HepG2 (cell line): ENCODE measurements at regions not wholly inside any gene's neighbourhood (a gene's known extent, or its start where the extent isn't known, plus 50 kb on each side); places are given as distances from the start of the nearest gene placed in this dataset.

Source experiments
- ATAC-seq: fragments of 200-7000 bp; cut with Tn5 transposase; 3 replicates; pipeline ENCODE4 v1.9.1; 2020; ENCODE audit warnings: mild to moderate bottlenecking, moderate library complexity
- BruUV-seq: library from RNA; stranded (reverse); fragments of 400-500 nt; replicated peaks from 2 replicates; lab custom pipeline; 2021; lab: Mats Ljungman, UMichigan
- CTCF ChIA-PET: fragments of 300-600 bp; formaldehyde crosslinking; extraction: SDS; loops from one replicate; lab custom pipeline; 2021; ENCODE audit warnings: low total read pairs, inconsistent platforms, low intra/inter-chr PET ratio; lab: Yijun Ruan, JAX
- POLR2A ChIA-PET: fragments of 350-600 bp; sonication (Branson Sonifier 250); formaldehyde crosslinking; loops from one replicate; lab custom pipeline; 2020; ENCODE audit warnings: antibody characterized with exemption, inconsistent platforms; lab: Yijun Ruan, JAX
- DNase-seq: peaks from one replicate; pipeline ENCODE4 v3.0.0-alpha.2; 2015; ENCODE audit warnings: low spot score
- FAIRE-seq: peaks from 3 replicates; lab custom pipeline; 2011; peaks lifted over from hg19 to GRCh38; lab: Jason Lieb, UNC
- H2AFZ ChIP-seq: one replicate; pipeline ENCODE4 v1.6.1; 2011; ENCODE audit warnings: low read length, inconsistent platforms
- H3K27ac ChIP-seq: fragments of 300-600 bp; 3 replicates; pipeline ENCODE4 v1.8.0; 2011; ENCODE audit warnings: mixed run types, mild to moderate bottlenecking, mixed read lengths, low read length, inconsistent platforms; ENCODE audit not compliant: insufficient read depth; ENCODE audit errors: extremely low read length
- H3K27me3 ChIP-seq, 2 experiments: fragments of 200-600 bp in 1 of 2; 2 replicates in 1 of 2; 3 replicates in 1 of 2; pipeline versions ENCODE4 v1.6.0 to v1.8.0; 2011; ENCODE audit warnings: low read length in 2 of 2, mild to moderate bottlenecking in 2 of 2, moderate library complexity in 2 of 2, inconsistent platforms in 1 of 2; ENCODE audit not compliant: insufficient read depth in 2 of 2, control insufficient read depth in 1 of 2
- H3K36me3 ChIP-seq, 2 experiments: fragments of 200-600 bp in 1 of 2; replicated peaks in 1 of 2; 2 replicates in 1 of 2; 3 replicates in 1 of 2; pipeline versions ENCODE4 v1.5.1 to v1.8.0; 2011; ENCODE audit warnings: low read length in 2 of 2, inconsistent platforms in 1 of 2; ENCODE audit not compliant: insufficient read depth in 2 of 2, control insufficient read depth in 1 of 2
- H3K4me1 ChIP-seq: 2 replicates; pipeline ENCODE4 v1.5.1; 2012; ENCODE audit warnings: low read length, inconsistent platforms; ENCODE audit not compliant: insufficient read depth
- H3K4me2 ChIP-seq: 2 replicates; pipeline ENCODE4 v1.6.0; 2011; ENCODE audit warnings: low read depth, low read length, inconsistent platforms
- H3K4me3 ChIP-seq, 3 experiments: fragments of 200-600 bp in 1 of 3; sonication (generic), shearing (Covaris generic) in 1 of 3; replicated peaks in 1 of 3; 2 replicates each; pipeline ENCODE4 v1.5.1; 2011 to 2016; ENCODE audit warnings: low read length in 3 of 3, inconsistent platforms in 2 of 3, low read depth in 2 of 3, mild to moderate bottlenecking in 2 of 3, control low read depth in 1 of 3, mixed read lengths in 1 of 3; ENCODE audit not compliant: insufficient read depth in 1 of 3
- H3K79me2 ChIP-seq: one replicate; pipeline ENCODE4 v1.6.1; 2011; ENCODE audit warnings: low read length, inconsistent platforms; ENCODE audit not compliant: insufficient read depth
- H3K9ac ChIP-seq: 2 replicates; pipeline ENCODE4 v1.6.0; 2011; ENCODE audit warnings: mild to moderate bottlenecking, low read depth, low read length, inconsistent platforms; ENCODE audit not compliant: insufficient read depth
- H3K9me3 ChIP-seq: 2 replicates; pipeline ENCODE4 v1.5.1; 2012; ENCODE audit warnings: mild to moderate bottlenecking, low read length
- H4K20me1 ChIP-seq: 2 replicates; pipeline ENCODE4 v1.6.0; 2011; ENCODE audit warnings: inconsistent platforms, mild to moderate bottlenecking, low read length, moderate library complexity; ENCODE audit not compliant: insufficient read depth
- ATF1 ChIP-seq: IDR thresholded peaks from 2 replicates; pipeline ENCODE4 v1.6.1; 2016; ENCODE audit warnings: mild to moderate bottlenecking, control low read depth
- BCL6 ChIP-seq: IDR thresholded peaks from 2 replicates; pipeline ENCODE4 v1.6.1; 2016; ENCODE audit warnings: missing genetic modification reagents, missing compliant biosample characterization
- HHEX ChIP-seq: IDR thresholded peaks from 2 replicates; pipeline ENCODE4 v1.6.1; 2016; ENCODE audit warnings: control low read depth
- MLXIP ChIP-seq: sonication (generic); formaldehyde crosslinking; IDR thresholded peaks from 2 replicates; pipeline ENCODE4 v1.9.0; 2021; ENCODE audit warnings: missing genetic modification reagents, borderline replicate concordance
- NFYB ChIP-seq: sonication (generic); formaldehyde crosslinking; IDR thresholded peaks from 2 replicates; pipeline ENCODE4 v1.4.0; 2020; ENCODE audit warnings: missing genetic modification reagents
- NR0B2 ChIP-seq: sonication (generic); formaldehyde crosslinking; IDR thresholded peaks from 2 replicates; pipeline ENCODE4 v1.4.0; 2020; ENCODE audit warnings: mild to moderate bottlenecking, missing genetic modification reagents
- PHF21A ChIP-seq: sonication (generic); formaldehyde crosslinking; IDR thresholded peaks from 2 replicates; pipeline ENCODE4 v1.5.0; 2020; ENCODE audit warnings: mild to moderate bottlenecking, missing genetic modification reagents
- RAD51 ChIP-seq: fragments of 450-650 bp; IDR thresholded peaks from 2 replicates; pipeline ENCODE4 v1.6.1; 2016; ENCODE audit warnings: borderline replicate concordance
- ZBTB14 ChIP-seq: sonication (generic); formaldehyde crosslinking; IDR thresholded peaks from 2 replicates; pipeline ENCODE4 v1.4.0; 2020; ENCODE audit warnings: missing genetic modification reagents
- ZBTB44 ChIP-seq: sonication (generic); formaldehyde crosslinking; IDR thresholded peaks from 2 replicates; pipeline ENCODE4 v1.4.0; 2020; ENCODE audit warnings: missing genetic modification reagents
- ZNF20 ChIP-seq: sonication (generic); formaldehyde crosslinking; IDR thresholded peaks from 2 replicates; pipeline ENCODE4 v1.4.0; 2020; ENCODE audit warnings: mild to moderate bottlenecking, moderate library complexity, missing genetic modification reagents
- ZNF382 ChIP-seq: sonication (generic); formaldehyde crosslinking; IDR thresholded peaks from 2 replicates; pipeline ENCODE4 v1.5.0; 2020; ENCODE audit warnings: missing genetic modification reagents, mild to moderate bottlenecking, borderline replicate concordance
- ZNF615 ChIP-seq: sonication (generic); formaldehyde crosslinking; IDR thresholded peaks from 2 replicates; pipeline ENCODE4 v1.5.0; 2020; ENCODE audit warnings: mild to moderate bottlenecking, missing genetic modification reagents, borderline replicate concordance
- ZNF720 ChIP-seq: sonication (generic); formaldehyde crosslinking; IDR thresholded peaks from 2 replicates; pipeline ENCODE4 v1.4.0; 2020; ENCODE audit warnings: missing genetic modification reagents
- WGBS: methylation state at CpG from one replicate; pipeline ENCODE4 v1.1.6; 2017; ENCODE audit warnings: low lambda C conversion rate; 5-methylcytosine and 5-hydroxymethylcytosine counted together
- in situ Hi-C: cut with HindIII; loops from 2 replicates; pipeline ENCODE4 v1.10.0; 2017; ENCODE audit warnings: low pct_unique_long_range_greater_than_20kb; ENCODE audit not compliant: extremely low pct_ligation_motif_present
- intact Hi-C: fragments of 100-400 bp; cut with micrococcal nuclease; formaldehyde crosslinking; loops from one replicate; pipeline ENCODE4 v1.10.0; 2022; ENCODE audit not compliant: unreplicated experiment

- Histone ChIP-seq H3K4me1 (no peaks in the 10 kb centered on the region), H3K9ac (no peak overlapping the region), H4K20me1 (no peaks in the 10 kb centered on the region), H2AFZ (no peak overlapping the region), H3K4me2 (no peak overlapping the region), H3K27me3 (peaks cover 0 to 34% of the 10 kb centered on the region in 2 experiments; a peak in 4 of 5 replicates), H3K9me3 (no peaks in the 10 kb centered on the region), H3K4me3 (no peak overlapping the region), H3K36me3 (no peaks in the 10 kb centered on the region), H3K27ac (no peak overlapping the region), H3K79me2 (no peaks in the 10 kb centered on the region)
- in situ Hi-C loops (no loop called here), intact Hi-C loops (no loop called here)
- ChIA-PET POLR2A (no interaction called here), CTCF (no interaction called here)
- ATAC-seq, result no peak
- no peak for TF ChIP-seq NFYB (CRISPR knock-in tag)
- no peak for TF ChIP-seq ZNF20
- no peak for TF ChIP-seq BCL6 (CRISPR knock-in tag)
- TF ChIP-seq ZNF720 (CRISPR knock-in tag), result no peak
- no peak for TF ChIP-seq ZBTB44
- TF ChIP-seq ZBTB14 (CRISPR knock-in tag), result no peak
- TF ChIP-seq ZNF382 (CRISPR knock-in tag), result no peak
- TF ChIP-seq HHEX (CRISPR knock-in tag), result no peak
- TF ChIP-seq NR0B2 (CRISPR knock-in tag), result no peak
- TF ChIP-seq MLXIP, result no peak
- TF ChIP-seq PHF21A (CRISPR knock-in tag), result no peak
- no peak for TF ChIP-seq RAD51
- no peak for TF ChIP-seq ZNF615 (CRISPR knock-in tag)
- no peak for TF ChIP-seq ATF1 (CRISPR knock-in tag)
- no peak for DNase-seq
- no peak for FAIRE-seq
- BruUV-seq, result no TSS peak
- 9% methylated on average over 6 of the region's 6 CpGs for WGBS
These were observed 190.1 kb upstream of the CDH4 start for GRCh38 chr20:61061981-61062380.
